Peyer's patch (tissue), 4 donors: ENCODE measurements at regions not wholly inside any gene's neighbourhood (a gene's known extent, or its start where the extent isn't known, plus 50 kb on each side); places are given as distances from the start of the nearest gene placed in this dataset.

ENCODE experiments used
- DNase-seq, 3 donors: peaks; one replicate each; pipeline ENCODE4 v3.0.0-alpha.2; 2017 to 2019
- H3K27ac ChIP-seq, 4 donors: fragments of 200-600 bp; sonication (generic); one replicate each; pipeline ENCODE4 v1.5.1; 2016 to 2019
- H3K27me3 ChIP-seq, 2 donors: fragments of 200-600 bp; sonication (generic); one replicate each; pipeline ENCODE4 v1.5.1; 2019
- H3K36me3 ChIP-seq, 3 donors: fragments of 200-600 bp; sonication (generic); one replicate each; pipeline ENCODE4 v1.5.1; 2016 to 2019
- H3K4me1 ChIP-seq, 4 donors: fragments of 200-600 bp; sonication (generic); one replicate each; pipeline ENCODE4 v1.5.1; 2016 to 2019
- H3K4me3 ChIP-seq, 4 donors: fragments of 200-600 bp; sonication (generic); 1 replicate in 3 of 4; 2 replicates in 1 of 4; pipeline ENCODE4 v1.5.1; 2016 to 2019; ENCODE audit warnings: mild to moderate bottlenecking in 1 of 4
- H3K9me3 ChIP-seq, 4 donors: fragments of 200-600 bp; sonication (generic); one replicate each; pipeline ENCODE4 v1.5.1; 2016 to 2019; ENCODE audit warnings: mild to moderate bottlenecking in 1 of 4
- CTCF ChIP-seq, 6 experiments: fragments of 450-650 bp in 4 of 6; fragments of 200-600 bp in 2 of 6; sonication (generic) in 1 of 6; IDR thresholded peaks; one replicate each; pipeline ENCODE4 v1.5.1; 2017 to 2019; ENCODE audit warnings: antibody characterized with exemption in 6 of 6, mild to moderate bottlenecking in 3 of 6, moderate library complexity in 1 of 6
- POLR2A ChIP-seq, 2 donors: fragments of 450-650 bp; IDR thresholded peaks; one replicate each; pipeline ENCODE4 v1.5.1; 2017; ENCODE audit warnings: antibody characterized with exemption in 2 of 2, mild to moderate bottlenecking in 2 of 2, moderate library complexity in 2 of 2

GRCh38 chr2:16334366-16334765 lies 331.3 kb downstream of the CYRIA start:
- Histone ChIP-seq H3K9me3 (no peaks in the 10 kb centered on the region), H3K4me3 (no peak overlapping the region), H3K4me1 (no peaks in the 10 kb centered on the region), H3K36me3 (no peaks in the 10 kb centered on the region), H3K27me3 (no peaks in the 10 kb centered on the region), H3K27ac (no peak overlapping the region)
- no peak for DNase-seq
- no peak for TF ChIP-seq CTCF (IDR thresholded peaks at IDR 0.05)
- TF ChIP-seq POLR2A (IDR thresholded peaks at IDR 0.05), result no peak

- no peaks in the 10 kb centered on the region for H3K4me1 ChIP-seq
- H3K27me3 ChIP-seq, result no peaks in the 10 kb centered on the region
- H3K4me3 ChIP-seq, result no peak overlapping the region
- DNase-seq, result no peak
- no peak overlapping the region for H3K27ac ChIP-seq
- H3K36me3 ChIP-seq, result no peaks in the 10 kb centered on the region
- no peaks in the 10 kb centered on the region for H3K9me3 ChIP-seq
- TF ChIP-seq POLR2A (IDR thresholded peaks at IDR 0.05) (no peak), CTCF (IDR thresholded peaks at IDR 0.05) (no peak)
Observed at GRCh38 chr2:16333681-16334080, 332.0 kb downstream of the CYRIA start.

- no peak for TF ChIP-seq POLR2A (IDR thresholded peaks at IDR 0.05)
- TF ChIP-seq CTCF (IDR thresholded peaks at IDR 0.05), result no peak
- Histone ChIP-seq H3K27me3 (no peaks in the 10 kb centered on the region), H3K27ac (no peak overlapping the region), H3K4me1 (no peaks in the 10 kb centered on the region), H3K4me3 (no peak overlapping the region), H3K36me3 (no peaks in the 10 kb centered on the region), H3K9me3 (no peaks in the 10 kb centered on the region)
- no peak for DNase-seq
Observed at GRCh38 chr2:16332681-16333557, 332.7 kb downstream of the CYRIA start.

- Histone ChIP-seq H3K27ac (no peak overlapping the region), H3K9me3 (no peaks in the 10 kb centered on the region), H3K4me1 (no peaks in the 10 kb centered on the region), H3K4me3 (no peak overlapping the region), H3K27me3 (no peaks in the 10 kb centered on the region), H3K36me3 (no peaks in the 10 kb centered on the region)
- TF ChIP-seq CTCF (IDR thresholded peaks at IDR 0.05), result no peak
- TF ChIP-seq POLR2A (IDR thresholded peaks at IDR 0.05), result no peak
- no peak for DNase-seq
Observed at GRCh38 chr2:16331772-16332171, 333.9 kb downstream of the CYRIA start.

- Histone ChIP-seq H3K4me1 (no peaks in the 10 kb centered on the region), H3K36me3 (no peaks in the 10 kb centered on the region), H3K27me3 (no peaks in the 10 kb centered on the region), H3K4me3 (no peak overlapping the region), H3K9me3 (no peaks in the 10 kb centered on the region), H3K27ac (no peak overlapping the region)
- TF ChIP-seq POLR2A (IDR thresholded peaks at IDR 0.05), result no peak
- DNase-seq, result no peak
Observed at GRCh38 chr2:16330982-16331381, 334.7 kb downstream of the CYRIA start.

- H3K4me1 ChIP-seq, result no peaks in the 10 kb centered on the region
- H3K27me3 ChIP-seq, result no peaks in the 10 kb centered on the region
- H3K9me3 ChIP-seq, result no peaks in the 10 kb centered on the region
- TF ChIP-seq POLR2A (IDR thresholded peaks at IDR 0.05) (no peak), CTCF (IDR thresholded peaks at IDR 0.05) (no peak)
- no peak for DNase-seq
- no peaks in the 10 kb centered on the region for H3K36me3 ChIP-seq
- H3K27ac ChIP-seq, result no peak overlapping the region
- H3K4me3 ChIP-seq, result no peak overlapping the region
Observed at GRCh38 chr2:16330571-16330970, 335.1 kb downstream of the CYRIA start.
